AG09309 (cell line): ENCODE measurements at regions not wholly inside any gene's neighbourhood (a gene's known extent, or its start where the extent isn't known, plus 50 kb on each side); places are given as distances from the start of the nearest gene placed in this dataset.

Experiments used
- DNase-seq: peaks from one replicate; pipeline ENCODE4 v3.0.0-alpha.2; 2010; ENCODE audit warnings: low read depth
- H3K4me3 ChIP-seq: 2 replicates; pipeline ENCODE4 v1.5.1; 2011; ENCODE audit warnings: mild to moderate bottlenecking, low read depth, low read length, moderate library complexity; ENCODE audit not compliant: control insufficient read depth
- TF ChIP-seq, protein P1 (sequence below): IDR thresholded peaks from 2 replicates; pipeline ENCODE4 v1.5.1; 2011; ENCODE audit warnings: mild to moderate bottlenecking, low read depth, low read length, inconsistent platforms; ENCODE audit not compliant: insufficient read depth, control insufficient read depth; ENCODE audit errors: missing control alignments

DNA sequence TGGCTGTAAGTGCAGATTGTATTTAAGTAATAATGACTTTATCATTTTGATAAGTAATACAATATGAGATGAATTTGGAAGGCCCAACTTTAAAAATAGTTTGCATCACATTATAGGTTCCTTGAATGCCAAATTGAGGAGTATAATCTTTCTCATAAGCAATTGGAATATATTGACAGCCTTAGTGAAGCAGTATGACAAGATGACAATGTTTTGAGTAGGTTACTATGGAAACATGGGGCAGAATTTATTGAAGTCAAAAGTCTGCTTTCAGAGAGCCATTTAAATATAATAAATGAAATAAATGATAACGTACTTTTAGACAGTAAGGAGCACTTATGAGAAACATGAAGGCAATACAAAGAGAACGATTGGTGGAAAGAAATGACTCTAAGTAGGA lies 776.4 kb downstream of the TECRL start:
- DNase-seq: no peak
- TF ChIP-seq, protein P1, sequence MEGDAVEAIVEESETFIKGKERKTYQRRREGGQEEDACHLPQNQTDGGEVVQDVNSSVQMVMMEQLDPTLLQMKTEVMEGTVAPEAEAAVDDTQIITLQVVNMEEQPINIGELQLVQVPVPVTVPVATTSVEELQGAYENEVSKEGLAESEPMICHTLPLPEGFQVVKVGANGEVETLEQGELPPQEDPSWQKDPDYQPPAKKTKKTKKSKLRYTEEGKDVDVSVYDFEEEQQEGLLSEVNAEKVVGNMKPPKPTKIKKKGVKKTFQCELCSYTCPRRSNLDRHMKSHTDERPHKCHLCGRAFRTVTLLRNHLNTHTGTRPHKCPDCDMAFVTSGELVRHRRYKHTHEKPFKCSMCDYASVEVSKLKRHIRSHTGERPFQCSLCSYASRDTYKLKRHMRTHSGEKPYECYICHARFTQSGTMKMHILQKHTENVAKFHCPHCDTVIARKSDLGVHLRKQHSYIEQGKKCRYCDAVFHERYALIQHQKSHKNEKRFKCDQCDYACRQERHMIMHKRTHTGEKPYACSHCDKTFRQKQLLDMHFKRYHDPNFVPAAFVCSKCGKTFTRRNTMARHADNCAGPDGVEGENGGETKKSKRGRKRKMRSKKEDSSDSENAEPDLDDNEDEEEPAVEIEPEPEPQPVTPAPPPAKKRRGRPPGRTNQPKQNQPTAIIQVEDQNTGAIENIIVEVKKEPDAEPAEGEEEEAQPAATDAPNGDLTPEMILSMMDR: no peak
- H3K4me3 ChIP-seq: no peak overlapping the region

DNA sequence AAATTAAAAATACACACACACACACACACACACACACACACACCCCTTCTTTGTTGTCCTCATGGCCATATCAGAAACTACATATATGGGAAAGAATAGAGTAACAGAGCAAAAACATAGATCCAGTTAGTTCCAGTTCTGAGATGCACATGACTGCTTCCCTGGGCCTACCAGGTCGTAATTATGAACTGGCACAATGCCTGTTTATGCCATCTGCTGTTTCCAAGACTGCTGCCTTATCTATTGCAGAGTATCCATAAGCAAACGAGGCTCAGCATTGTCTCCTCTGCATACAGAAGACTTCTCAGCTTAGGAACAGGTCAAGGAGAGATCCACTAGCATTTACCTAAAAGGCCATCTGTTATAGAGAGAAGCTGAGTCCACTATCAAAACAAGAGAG lies 789.0 kb downstream of the TECRL start:
- no peak overlapping the region for H3K4me3 ChIP-seq
- no peak for DNase-seq
- TF ChIP-seq, protein P1: no peak

DNA sequence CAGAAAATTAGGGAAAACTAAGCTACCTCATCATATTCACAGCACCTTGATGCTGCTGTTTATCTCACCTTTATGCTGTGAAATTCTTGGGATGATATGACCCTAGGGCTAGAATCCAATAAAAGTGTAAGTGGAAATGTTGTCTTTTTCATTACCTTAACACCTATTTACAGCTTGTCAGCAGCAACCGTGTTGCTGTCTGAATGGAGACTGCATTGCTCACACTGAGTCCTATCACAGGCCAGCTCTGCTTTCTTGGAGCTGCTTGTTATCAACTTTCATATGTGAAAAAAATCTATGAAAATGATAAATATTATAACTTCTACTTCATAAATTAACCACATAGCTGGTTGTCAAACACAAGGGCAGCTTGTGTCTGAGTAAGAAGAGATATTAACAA lies 789.5 kb downstream of the TECRL start:
- DNase-seq: no peak
- TF ChIP-seq, protein P1: no peak
- no peak overlapping the region for H3K4me3 ChIP-seq

DNA sequence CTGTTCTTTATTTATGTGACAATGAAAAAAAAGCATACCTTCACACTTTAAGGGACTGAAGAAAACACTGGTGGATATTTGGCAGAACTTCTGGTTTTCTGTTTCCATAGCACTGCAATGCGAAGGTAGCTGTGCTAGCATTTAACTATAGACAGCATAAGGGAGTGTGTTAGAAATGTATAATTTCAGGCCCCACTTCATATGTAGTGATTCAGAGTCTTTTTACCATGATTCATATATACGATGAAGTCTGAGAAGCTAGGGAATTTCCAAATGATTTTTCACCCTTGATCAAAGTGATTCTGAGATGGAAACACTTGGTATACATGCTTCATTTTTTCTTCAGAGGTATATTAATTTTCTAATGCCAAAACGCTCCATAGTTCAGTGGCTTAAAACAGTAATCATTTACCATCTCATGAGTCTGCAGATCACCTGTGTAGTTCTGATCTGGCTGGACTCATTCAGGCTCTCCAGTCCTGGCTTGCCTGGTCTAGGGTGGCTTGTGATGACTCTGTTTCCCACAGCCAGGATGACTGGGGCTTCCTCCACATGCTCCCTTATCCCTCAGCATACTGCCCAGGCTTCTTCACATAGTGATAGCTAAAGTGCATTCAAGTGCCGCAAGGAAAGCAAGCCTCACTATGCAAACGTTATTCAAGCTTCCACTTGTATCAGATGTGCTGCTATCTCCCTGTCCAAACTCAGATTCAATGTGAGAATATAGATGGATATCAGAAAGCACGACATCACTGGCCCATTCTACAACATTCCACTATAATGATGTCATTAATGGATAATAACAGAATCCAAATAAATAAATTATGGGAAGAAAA lies 790.1 kb downstream of the TECRL start:
- H3K4me3 ChIP-seq: no peak overlapping the region
- DNase-seq: no peak
- TF ChIP-seq, protein P1: no peak

DNA sequence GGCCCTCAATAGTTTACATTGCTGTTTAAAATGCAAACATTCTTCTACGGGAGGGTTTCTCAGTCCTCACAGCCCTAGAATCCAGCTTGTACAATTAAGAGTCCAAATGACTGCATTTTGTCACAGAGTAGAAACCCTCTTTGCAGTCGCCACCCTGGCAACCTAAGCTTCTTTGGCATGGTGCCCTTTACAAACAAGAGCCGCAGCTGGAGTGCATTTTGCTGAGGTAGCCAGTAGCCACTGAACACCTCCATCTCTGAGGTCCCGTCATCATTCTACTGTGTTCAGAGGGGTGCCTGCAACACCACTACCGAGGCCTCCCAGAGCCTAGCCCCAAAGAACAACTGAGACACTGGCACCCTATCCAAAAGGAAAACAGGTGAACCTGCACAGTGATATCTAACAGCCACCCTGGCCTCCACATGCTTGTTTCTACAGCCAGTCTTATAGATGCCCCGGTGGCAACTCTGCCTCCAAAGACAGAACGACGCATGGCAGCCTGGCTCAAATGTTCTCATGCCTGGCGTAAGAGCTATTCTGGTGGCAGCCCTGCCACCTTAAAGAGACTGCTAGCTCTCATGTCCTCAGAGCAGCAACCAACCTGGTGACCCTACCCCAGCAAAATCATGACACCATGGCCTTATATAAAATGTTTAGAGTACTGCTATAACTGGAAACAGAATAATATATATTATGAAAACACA lies 801.9 kb downstream of the TECRL start:
- no peak overlapping the region for H3K4me3 ChIP-seq
- TF ChIP-seq, protein P1: no peak
- no peak for DNase-seq

DNA sequence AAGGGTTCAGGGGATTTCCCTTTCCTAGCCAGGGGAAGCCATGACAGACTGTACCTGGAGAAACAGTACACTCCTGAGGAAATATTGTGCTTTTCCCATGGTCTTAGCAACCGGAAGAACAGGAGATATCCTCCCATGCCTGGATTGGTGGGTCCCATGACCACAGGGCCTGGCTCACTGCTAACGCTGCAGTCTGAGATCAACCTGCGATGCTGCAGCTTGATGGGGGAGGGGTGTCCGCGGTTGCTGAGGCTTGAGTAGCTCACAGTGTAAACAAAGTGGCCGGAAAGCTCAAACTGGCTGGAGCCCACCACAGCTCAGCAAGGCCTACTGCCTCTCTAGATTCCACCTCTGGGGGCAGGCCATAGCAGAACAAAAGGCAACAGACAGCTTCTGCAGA lies 819.5 kb downstream of the TECRL start:
- TF ChIP-seq, protein P1: no peak
- DNase-seq: no peak

More for the DNA sequence above, 819.5 kb downstream of the TECRL start:
- H3K4me3 ChIP-seq: no peak overlapping the region
